Loucy (cell line): ENCODE measurements at regions not wholly inside any gene's neighbourhood (a gene's known extent, or its start where the extent isn't known, plus 50 kb on each side); places are given as distances from the start of the nearest gene placed in this dataset.

Source experiments
- H2AFZ ChIP-seq: fragments of 200-600 bp; sonication (generic); 2 replicates; pipeline ENCODE4 v1.6.0; 2016; ENCODE audit warnings: antibody characterized with exemption, mild to moderate bottlenecking, low read length, moderate library complexity
- H3F3A ChIP-seq: fragments of 200-600 bp; 2 replicates; pipeline ENCODE4 v1.6.0; 2016; ENCODE audit warnings: antibody characterized with exemption, low read depth, mild to moderate bottlenecking
- H3K27me3 ChIP-seq: fragments of 200-600 bp; sonication (generic); 2 replicates; pipeline ENCODE4 v1.6.1; 2014; ENCODE audit warnings: low read length, mild to moderate bottlenecking; ENCODE audit not compliant: insufficient read depth, poor library complexity, severe bottlenecking
- H3K36me3 ChIP-seq: fragments of 200-600 bp; sonication (generic); 2 replicates; pipeline ENCODE4 v1.6.1; 2016; ENCODE audit warnings: low read length; ENCODE audit not compliant: insufficient read depth
- H3K4me1 ChIP-seq: fragments of 200-600 bp; sonication (generic); 2 replicates; pipeline ENCODE4 v1.5.1; 2014; ENCODE audit warnings: low read length, mild to moderate bottlenecking; ENCODE audit not compliant: insufficient read depth, poor library complexity, severe bottlenecking
- H3K4me2 ChIP-seq: fragments of 200-600 bp; sonication (generic); 2 replicates; pipeline ENCODE4 v1.6.0; 2014; ENCODE audit warnings: antibody characterized with exemption, low read length, low read depth, mild to moderate bottlenecking; ENCODE audit not compliant: poor library complexity, severe bottlenecking
- H3K4me3 ChIP-seq: fragments of 200-600 bp; sonication (generic); 2 replicates; pipeline ENCODE4 v1.5.1; 2014; ENCODE audit warnings: low read length, mild to moderate bottlenecking, mixed read lengths; ENCODE audit not compliant: poor library complexity, severe bottlenecking
- H3K79me2 ChIP-seq: fragments of 200-600 bp; sonication (generic); 2 replicates; pipeline ENCODE4 v1.6.1; 2014; ENCODE audit warnings: low read length; ENCODE audit not compliant: insufficient read depth
- H3K9ac ChIP-seq: fragments of 200-600 bp; sonication (generic); 2 replicates; pipeline ENCODE4 v1.6.0; 2014; ENCODE audit warnings: mild to moderate bottlenecking, low read depth, low read length, moderate library complexity; ENCODE audit not compliant: poor library complexity, severe bottlenecking
- H3K9me2 ChIP-seq: fragments of 200-600 bp; sonication (generic); replicated peaks from 2 replicates; pipeline ENCODE4 v1.6.1; 2016; ENCODE audit warnings: low read depth, low read length, mixed read lengths
- H3K9me3 ChIP-seq: fragments of 200-600 bp; sonication (generic); 2 replicates; pipeline ENCODE4 v1.6.1; 2014; ENCODE audit warnings: mild to moderate bottlenecking, antibody characterized with exemption, low read length, low read depth; ENCODE audit not compliant: insufficient read depth
- H4K20me1 ChIP-seq: fragments of 200-600 bp; sonication (generic); 2 replicates; pipeline ENCODE4 v1.6.0; 2014; ENCODE audit warnings: antibody characterized with exemption, low read length, mild to moderate bottlenecking; ENCODE audit not compliant: insufficient read depth, poor library complexity, severe bottlenecking
- CTCF ChIP-seq: fragments of 200-600 bp; sonication (generic); conservative IDR thresholded peaks from 2 replicates; pipeline ENCODE4 v1.5.1; 2014; ENCODE audit warnings: mild to moderate bottlenecking, antibody characterized with exemption, low read length
- EZH2phosphoT487 ChIP-seq: fragments of 200-600 bp; IDR thresholded peaks from 2 replicates; pipeline ENCODE4 v1.6.1; 2018; ENCODE audit warnings: antibody characterized with exemption, mild to moderate bottlenecking, moderate library complexity, borderline replicate concordance

- H3F3A ChIP-seq = no peaks in the 10 kb centered on the region
- no peak overlapping the region for H3K4me3 ChIP-seq
- H4K20me1 ChIP-seq = no peaks in the 10 kb centered on the region
- no peaks in the 10 kb centered on the region for H3K4me1 ChIP-seq
- no peak overlapping the region for H2AFZ ChIP-seq
- H3K9ac ChIP-seq = no peak overlapping the region
- H3K9me2 ChIP-seq = no peaks in the 10 kb centered on the region
- no peak for TF ChIP-seq EZH2phosphoT487
- no peak for TF ChIP-seq CTCF
- no peaks in the 10 kb centered on the region for H3K36me3 ChIP-seq
- no peaks in the 10 kb centered on the region for H3K9me3 ChIP-seq
- no peaks in the 10 kb centered on the region for H3K79me2 ChIP-seq
- no peak overlapping the region for H3K4me2 ChIP-seq
- no peaks in the 10 kb centered on the region for H3K27me3 ChIP-seq
Measured at GRCh38 chr2:191544461-191545062, 133.4 kb upstream of the NABP1 start.

GRCh38 chr2:191545361-191545760, 132.6 kb upstream of the NABP1 start:
- Histone ChIP-seq H2AFZ (no peak overlapping the region), H3F3A (no peaks in the 10 kb centered on the region), H3K4me1 (no peaks in the 10 kb centered on the region), H3K9ac (no peak overlapping the region), H3K9me3 (no peaks in the 10 kb centered on the region), H3K27me3 (no peaks in the 10 kb centered on the region), H3K4me3 (no peak overlapping the region), H3K4me2 (no peak overlapping the region), H3K79me2 (no peaks in the 10 kb centered on the region), H3K36me3 (no peaks in the 10 kb centered on the region), H3K9me2 (no peaks in the 10 kb centered on the region), H4K20me1 (no peaks in the 10 kb centered on the region)
- no peak for TF ChIP-seq CTCF

GRCh38 chr2:191552066-191552465, 125.9 kb upstream of the NABP1 start:
- Histone ChIP-seq H3K4me2 (no peak overlapping the region), H3K27me3 (no peaks in the 10 kb centered on the region), H2AFZ (no peak overlapping the region), H3K9me3 (no peaks in the 10 kb centered on the region), H4K20me1 (no peaks in the 10 kb centered on the region), H3K9me2 (no peaks in the 10 kb centered on the region), H3K79me2 (no peaks in the 10 kb centered on the region), H3K4me3 (no peak overlapping the region), H3F3A (no peaks in the 10 kb centered on the region), H3K4me1 (peaks cover 18% of the 10 kb centered on the region), H3K9ac (no peak overlapping the region), H3K36me3 (no peaks in the 10 kb centered on the region)
- TF ChIP-seq EZH2phosphoT487 (no peak), CTCF (no peak)
